Activated CD8-positive, alpha-beta memory T cell treated with anti-CD3 and anti-CD28 coated beads, Interleukin-2, amount 50 U/mL, for 48 hours (primary cell): ENCODE measurements at regions not wholly inside any gene's neighbourhood (a gene's known extent, or its start where the extent isn't known, plus 50 kb on each side); places are given as distances from the start of the nearest gene placed in this dataset.

ENCODE experiments used
- DNase-seq: peaks from one replicate; pipeline ENCODE4 v3.0.0-alpha.2; 2020

DNA sequence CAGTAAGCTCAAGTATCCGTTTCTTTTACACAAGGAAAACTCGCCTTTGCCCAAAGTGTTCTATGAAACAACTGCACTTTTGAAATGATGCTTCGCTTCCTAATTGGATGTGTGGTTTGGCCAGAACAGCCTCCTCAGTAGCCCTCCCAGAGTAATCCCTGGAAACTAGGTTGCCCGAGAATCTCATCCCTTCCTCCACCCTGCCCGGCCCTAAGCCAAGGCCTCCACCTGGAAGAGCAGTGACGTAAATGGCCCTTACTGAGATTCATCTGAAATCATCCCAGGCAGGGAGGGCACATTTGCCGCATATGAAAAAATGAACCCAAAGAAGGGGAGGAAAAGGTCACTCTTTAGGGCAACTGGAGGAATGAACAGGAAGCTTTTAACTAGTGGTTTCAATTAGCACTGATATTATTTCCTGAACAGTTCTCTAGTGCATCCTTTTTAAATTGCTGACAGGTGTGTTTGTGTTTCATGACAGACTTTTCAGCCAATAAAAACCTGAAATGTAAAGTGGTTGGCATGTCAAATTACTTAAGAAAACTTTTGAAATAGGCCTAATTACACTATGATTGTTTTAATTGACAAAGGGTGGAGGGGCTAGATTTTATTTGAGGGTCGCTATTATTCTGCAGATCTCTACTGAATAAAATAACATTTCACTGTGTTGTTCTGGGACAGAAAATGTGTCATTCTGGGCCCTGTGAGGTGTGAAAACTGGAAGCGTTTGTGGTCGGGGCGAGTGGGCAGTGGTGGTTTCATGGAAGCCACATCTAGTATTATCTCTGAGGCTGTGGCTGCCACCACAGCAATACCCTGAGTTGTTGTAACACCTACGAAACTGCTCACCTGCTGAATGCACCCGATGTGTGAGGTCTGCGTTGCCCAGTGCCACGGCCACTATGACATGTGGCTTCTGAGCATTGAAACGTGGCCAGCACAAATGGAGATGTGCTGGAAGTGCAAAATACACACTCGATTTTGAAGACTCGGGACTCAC lies 112.1 kb downstream of the ZIC5 start:
- peak; percentile 87 for DNase-seq

- DNase-seq = no peak
Observed at GRCh38 chr13:99857738-99858137, 113.8 kb downstream of the ZIC5 start.

- no peak for DNase-seq
Observed at GRCh38 chr13:99855526-99856420, 115.8 kb downstream of the ZIC5 start.

- no peak for DNase-seq
Observed at GRCh38 chr13:99854366-99854765, 117.2 kb downstream of the ZIC5 start.

GRCh38 chr13:99847318-99847750 lies 124.2 kb downstream of the ZIC5 start:
- no peak for DNase-seq

DNA sequence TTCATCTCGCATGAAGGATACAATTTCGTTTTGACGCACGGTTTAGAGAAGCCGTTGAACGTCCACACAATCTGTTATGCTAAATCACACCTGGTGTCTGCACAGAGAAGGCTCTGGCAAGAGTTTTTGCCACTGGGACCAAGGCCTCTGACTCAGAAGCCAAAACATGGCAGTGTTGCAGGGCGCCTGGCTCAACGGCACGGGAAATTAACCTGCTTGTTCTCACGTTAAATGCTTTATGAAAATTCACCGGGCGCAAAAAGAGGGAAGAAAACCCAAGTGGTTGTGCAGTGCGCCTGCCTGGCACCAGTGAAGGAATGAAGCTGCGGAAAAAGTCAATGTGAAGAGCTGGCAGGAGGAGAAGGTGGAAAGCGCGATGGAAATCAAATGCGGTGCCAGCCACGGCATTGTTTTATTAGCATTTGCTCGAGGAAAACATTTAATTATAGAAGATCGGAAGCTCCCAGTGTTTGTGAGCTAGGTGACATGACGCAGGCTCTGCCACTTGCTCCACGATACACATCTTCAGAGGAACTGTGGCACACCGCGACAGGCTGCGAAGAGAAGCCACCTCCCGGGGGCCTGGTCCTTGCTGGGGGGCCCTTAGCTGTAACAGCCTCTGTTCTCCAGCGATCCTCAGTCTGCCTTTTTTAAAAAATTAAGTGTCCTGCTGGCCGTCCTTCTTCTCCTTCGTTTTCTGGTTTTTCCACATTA lies 126.2 kb downstream of the ZIC5 start:
- no peak for DNase-seq

- no peak for DNase-seq
Observed at GRCh38 chr13:99844421-99844820, 127.1 kb downstream of the ZIC5 start.

- DNase-seq = no peak
Observed at GRCh38 chr13:99843872-99844271, 127.7 kb downstream of the ZIC5 start.

- no peak for DNase-seq
Observed at GRCh38 chr13:99842405-99842804, 129.2 kb downstream of the ZIC5 start.

- DNase-seq = no peak
Observed at GRCh38 chr13:99836291-99836690, 135.3 kb downstream of the ZIC5 start.

DNA sequence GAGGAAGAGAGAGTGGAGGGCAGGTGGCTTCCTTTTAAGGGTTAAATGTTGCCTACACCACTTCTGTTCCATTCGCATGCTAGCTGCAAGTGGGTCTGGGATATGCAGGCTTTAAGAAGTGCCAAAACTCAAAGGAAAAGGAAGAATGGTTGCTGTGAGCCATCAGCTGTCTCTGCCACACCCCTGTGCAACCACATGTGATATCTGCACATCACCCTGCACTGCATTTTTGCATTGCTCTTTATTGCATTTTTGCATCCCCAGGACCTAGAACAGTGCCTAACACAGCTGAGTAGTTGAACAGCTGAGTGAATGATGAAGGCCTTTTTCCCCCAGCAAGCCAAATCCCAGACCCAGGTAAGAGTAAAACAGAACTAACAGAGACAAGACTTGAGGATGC lies 136.1 kb downstream of the ZIC5 start:
- DNase-seq = no peak

- DNase-seq = no peak
Observed at GRCh38 chr13:99834246-99834645, 137.3 kb downstream of the ZIC5 start.

- no peak for DNase-seq
Observed at GRCh38 chr13:99832347-99832746, 139.2 kb downstream of the ZIC5 start.

- no peak for DNase-seq
Observed at GRCh38 chr13:99830931-99831330, 140.6 kb downstream of the ZIC5 start.

GRCh38 chr13:99829593-99830239 lies 141.9 kb downstream of the ZIC5 start:
- no peak for DNase-seq

- no peak for DNase-seq
Observed at GRCh38 chr13:99829161-99829560, 142.4 kb downstream of the ZIC5 start.

GRCh38 chr13:99828735-99829134 lies 142.8 kb downstream of the ZIC5 start:
- no peak for DNase-seq

- no peak for DNase-seq
Observed at GRCh38 chr13:99828123-99828522, 143.4 kb downstream of the ZIC5 start.

- no peak for DNase-seq
Observed at GRCh38 chr13:99827011-99827772, 144.4 kb downstream of the ZIC5 start.

GRCh38 chr13:99823961-99824360 lies 147.6 kb downstream of the ZIC5 start:
- DNase-seq = no peak

- no peak for DNase-seq
Observed at GRCh38 chr13:99822820-99823219, 148.7 kb downstream of the ZIC5 start.

DNA sequence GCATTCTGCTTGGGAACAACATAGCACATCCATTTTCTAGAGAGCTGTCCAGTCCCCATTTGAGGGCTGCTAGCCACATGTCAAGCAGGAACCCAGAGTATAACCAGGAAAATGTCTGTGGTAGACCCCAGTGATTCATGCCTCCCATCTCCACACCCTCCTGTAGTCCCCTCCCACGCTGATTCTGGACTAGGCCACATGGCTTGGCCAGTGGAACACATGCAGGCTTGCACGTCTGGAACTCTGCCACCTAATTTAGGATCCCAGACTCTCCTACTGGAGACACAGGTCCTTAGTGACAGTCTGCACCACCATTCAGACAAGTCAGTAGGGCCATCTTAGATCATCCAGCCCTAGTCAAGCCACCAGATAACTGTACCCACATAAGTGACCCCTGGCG lies 149.8 kb downstream of the ZIC5 start:
- DNase-seq = no peak
